Mucosa of descending colon (tissue), 3 donors: ENCODE measurements at regions not wholly inside any gene's neighbourhood (a gene's known extent, or its start where the extent isn't known, plus 50 kb on each side); places are given as distances from the start of the nearest gene placed in this dataset.
A peak's percentile ranks its signal among the peaks of the same experiment; 100 is the strongest.

ENCODE experiments used
- ATAC-seq: fragments of 200-7000 bp; cut with Tn5 transposase; one replicate; pipeline ENCODE4 v1.9.1; 2020; ENCODE audit warnings: mild to moderate bottlenecking, moderate library complexity
- DNase-seq, 3 donors: peaks; one replicate each; pipeline ENCODE4 v3.0.0-alpha.2; 2020
- H3K36me3 ChIP-seq: fragments of 200-600 bp; one replicate; pipeline ENCODE4 v1.8.0; 2021; ENCODE audit warnings: low read depth, mild to moderate bottlenecking
- H3K4me1 ChIP-seq: fragments of 200-600 bp; one replicate; pipeline ENCODE4 v1.8.0; 2021; ENCODE audit warnings: low read depth, mild to moderate bottlenecking
- H3K4me3 ChIP-seq: fragments of 200-600 bp; one replicate; pipeline ENCODE4 v1.8.0; 2021; ENCODE audit warnings: mild to moderate bottlenecking
- H3K9me3 ChIP-seq: fragments of 200-600 bp; one replicate; pipeline ENCODE4 v1.8.0; 2021; ENCODE audit warnings: mild to moderate bottlenecking
- intact Hi-C, 2 donors: fragments of 100-400 bp; cut with DNase I in 1 of 2; cut with micrococcal nuclease in 1 of 2; formaldehyde crosslinking; loops; one replicate each; pipeline versions ENCODE4 v1.11.0 to v1.11.1; 2022; cut with DNase I, micrococcal nuclease
- TF ChIP-seq, protein P1 (sequence below): fragments of 200-600 bp; IDR thresholded peaks from one replicate; pipeline ENCODE4 v1.8.0; 2022; ENCODE audit warnings: antibody characterized with exemption, mild to moderate bottlenecking
- donor health status: DM: no; HTN: no; CAD: no; lungs with moderate emphysema.
- donor health status: DM: no; HTN: no; CAD: no.
- donor health status: DM: no; HTN: yes; CAD: no.

DNA sequence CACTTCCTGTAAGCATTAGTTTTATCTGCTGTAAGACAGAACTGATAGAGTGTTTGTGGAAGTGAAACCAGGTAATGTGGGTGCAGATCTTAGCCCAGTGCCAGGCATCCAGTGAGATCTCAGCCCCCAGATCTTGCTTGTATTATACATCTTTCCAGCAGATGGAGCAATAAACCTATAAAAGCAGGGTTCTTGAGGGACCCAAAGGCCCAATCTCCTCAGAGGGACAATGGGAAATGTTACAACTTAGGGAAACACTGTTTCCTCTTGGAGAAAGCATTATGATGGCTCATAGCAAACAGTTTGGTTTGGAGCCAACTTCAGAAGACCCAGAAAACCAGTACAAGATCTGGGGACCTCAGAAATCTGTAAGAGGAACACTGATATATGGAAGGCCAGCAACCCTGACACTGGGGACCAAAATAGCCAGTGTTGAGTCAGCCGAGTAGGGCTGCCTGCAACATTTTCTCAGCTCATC, 206.3 kb downstream of the SLC7A11 start:
- DNase-seq (peak in 1 of 3 donors; percentile 26), ATAC-seq (peak; percentile 74)
- intact Hi-C loops = no loop called here
- TF ChIP-seq, protein P1, sequence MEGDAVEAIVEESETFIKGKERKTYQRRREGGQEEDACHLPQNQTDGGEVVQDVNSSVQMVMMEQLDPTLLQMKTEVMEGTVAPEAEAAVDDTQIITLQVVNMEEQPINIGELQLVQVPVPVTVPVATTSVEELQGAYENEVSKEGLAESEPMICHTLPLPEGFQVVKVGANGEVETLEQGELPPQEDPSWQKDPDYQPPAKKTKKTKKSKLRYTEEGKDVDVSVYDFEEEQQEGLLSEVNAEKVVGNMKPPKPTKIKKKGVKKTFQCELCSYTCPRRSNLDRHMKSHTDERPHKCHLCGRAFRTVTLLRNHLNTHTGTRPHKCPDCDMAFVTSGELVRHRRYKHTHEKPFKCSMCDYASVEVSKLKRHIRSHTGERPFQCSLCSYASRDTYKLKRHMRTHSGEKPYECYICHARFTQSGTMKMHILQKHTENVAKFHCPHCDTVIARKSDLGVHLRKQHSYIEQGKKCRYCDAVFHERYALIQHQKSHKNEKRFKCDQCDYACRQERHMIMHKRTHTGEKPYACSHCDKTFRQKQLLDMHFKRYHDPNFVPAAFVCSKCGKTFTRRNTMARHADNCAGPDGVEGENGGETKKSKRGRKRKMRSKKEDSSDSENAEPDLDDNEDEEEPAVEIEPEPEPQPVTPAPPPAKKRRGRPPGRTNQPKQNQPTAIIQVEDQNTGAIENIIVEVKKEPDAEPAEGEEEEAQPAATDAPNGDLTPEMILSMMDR = no peak
- H3K4me3 ChIP-seq = no peak overlapping the region
- no peaks in the 10 kb centered on the region for H3K9me3 ChIP-seq
- no peaks in the 10 kb centered on the region for H3K4me1 ChIP-seq
- no peaks in the 10 kb centered on the region for H3K36me3 ChIP-seq

DNA sequence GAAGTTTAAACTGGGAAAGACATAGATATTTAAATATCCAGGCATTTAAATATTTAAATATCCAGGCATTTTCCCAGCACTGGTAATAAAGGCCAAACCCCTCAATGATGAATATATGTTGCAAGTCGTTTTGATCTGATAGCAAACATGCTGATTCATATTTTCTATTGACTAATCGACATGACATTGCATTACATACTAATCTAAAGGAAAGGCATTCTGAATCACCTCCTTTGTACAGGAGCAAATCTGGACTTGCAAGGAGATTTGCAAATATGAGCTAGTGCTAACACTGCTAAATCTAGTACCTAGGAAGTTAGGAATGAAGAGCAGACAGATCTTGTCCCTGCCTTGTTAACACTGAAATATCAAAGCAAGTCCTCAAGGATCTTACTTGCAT, 207.3 kb downstream of the SLC7A11 start:
- intact Hi-C loops = no loop called here
- H3K4me1 ChIP-seq = no peaks in the 10 kb centered on the region
- no peaks in the 10 kb centered on the region for H3K36me3 ChIP-seq
- H3K9me3 ChIP-seq = no peaks in the 10 kb centered on the region
- no peak for DNase-seq
- no peak overlapping the region for H3K4me3 ChIP-seq
- no peak for ATAC-seq
- TF ChIP-seq, protein P1 = no peak

DNA sequence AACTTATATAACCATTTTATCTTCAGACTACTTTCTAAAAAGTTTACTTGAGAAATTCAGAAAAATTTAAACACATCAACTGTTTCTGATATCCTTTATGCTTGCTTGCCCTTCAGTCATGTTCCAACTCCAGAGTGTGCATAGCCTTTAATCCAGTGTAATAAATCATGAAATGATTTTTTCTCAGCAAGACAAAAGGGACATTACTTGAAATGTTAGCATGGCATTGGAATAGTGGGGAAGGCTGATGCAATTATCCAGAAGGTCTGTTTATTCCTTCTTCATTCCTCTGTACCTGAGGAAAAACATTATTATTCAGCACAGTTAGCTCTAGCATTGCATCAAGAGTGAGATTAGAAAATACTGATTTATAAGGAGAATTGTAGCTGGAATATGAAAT, 209.9 kb downstream of the SLC7A11 start:
- Histone ChIP-seq H3K4me1 (no peaks in the 10 kb centered on the region), H3K36me3 (no peaks in the 10 kb centered on the region), H3K4me3 (no peak overlapping the region), H3K9me3 (no peaks in the 10 kb centered on the region)
- ATAC-seq = no peak
- DNase-seq = no peak
- intact Hi-C loops = no loop called here
- TF ChIP-seq, protein P1 = no peak

DNA sequence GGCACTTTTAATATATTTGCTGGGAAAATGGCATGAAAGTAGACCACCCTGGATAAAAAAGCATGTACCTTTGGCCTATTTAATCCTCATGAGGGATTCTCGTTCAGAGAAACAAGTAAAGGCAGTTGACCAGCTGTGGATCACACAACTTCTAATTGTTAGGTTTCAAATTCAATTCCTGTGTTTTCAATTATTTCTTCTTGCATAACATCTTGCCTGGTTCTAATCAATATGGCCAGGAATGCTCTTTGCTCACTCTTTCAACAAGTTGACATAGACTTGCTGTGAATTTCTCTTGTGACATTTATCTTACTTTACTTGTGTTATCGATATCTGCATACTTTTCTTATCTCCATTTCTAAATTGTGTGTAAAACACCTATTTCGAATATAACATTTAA, 211.8 kb downstream of the SLC7A11 start:
- TF ChIP-seq, protein P1 = no peak
- no peaks in the 10 kb centered on the region for H3K36me3 ChIP-seq
- no peaks in the 10 kb centered on the region for H3K4me1 ChIP-seq
- intact Hi-C loops = no loop called here
- no peak for ATAC-seq
- H3K4me3 ChIP-seq = no peak overlapping the region
- no peak for DNase-seq
- no peaks in the 10 kb centered on the region for H3K9me3 ChIP-seq

DNA sequence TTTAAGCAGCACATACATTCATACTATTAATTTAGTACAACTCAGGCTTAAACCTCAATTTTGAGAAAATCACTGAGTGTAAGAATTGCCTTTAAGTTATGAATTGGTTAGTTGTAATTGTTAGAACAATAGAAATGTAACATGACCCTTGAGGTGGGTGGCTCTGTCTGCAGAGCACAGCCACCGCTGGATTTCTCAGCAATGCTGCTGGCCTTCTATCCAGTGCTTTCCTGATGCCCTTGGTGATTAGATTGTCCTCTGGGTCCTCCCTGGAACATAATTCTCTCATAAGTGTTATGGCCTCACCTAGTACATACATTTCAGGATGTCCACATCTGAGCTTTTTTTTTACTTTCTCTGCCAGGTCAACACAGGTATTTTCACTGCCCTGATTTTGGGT, 213.2 kb downstream of the SLC7A11 start:
- intact Hi-C loops = no loop called here
- TF ChIP-seq, protein P1 = no peak
- Histone ChIP-seq H3K9me3 (no peaks in the 10 kb centered on the region), H3K4me1 (no peaks in the 10 kb centered on the region), H3K36me3 (no peaks in the 10 kb centered on the region), H3K4me3 (no peak overlapping the region)
- ATAC-seq (no peak), DNase-seq (no peak)
